SK-N-SH (cell line): ENCODE measurements at regions not wholly inside any gene's neighbourhood (a gene's known extent, or its start where the extent isn't known, plus 50 kb on each side); places are given as distances from the start of the nearest gene placed in this dataset.

Source experiments
- CTCF ChIA-PET: fragments of 300-600, 350-600 bp; formaldehyde crosslinking; extraction: SDS; loops from one replicate; lab custom pipeline; 2021; lab: Yijun Ruan, JAX
- POLR2A ChIA-PET: fragments of 350-600 bp; sonication (Branson Sonifier 250); formaldehyde crosslinking; extraction: SDS; loops from one replicate; lab custom pipeline; 2020; ENCODE audit warnings: antibody characterized with exemption, inconsistent platforms; lab: Yijun Ruan, JAX
- DNase-seq: peaks from one replicate; pipeline ENCODE4 v3.0.0; 2012
- H2AFZ ChIP-seq: fragments of 200-600 bp; sonication (generic); 2 replicates; pipeline ENCODE4 v1.8.1; 2016; ENCODE audit warnings: antibody characterized with exemption, mild to moderate bottlenecking, low read depth
- H3F3A ChIP-seq: fragments of 200-600 bp; sonication (generic); replicated peaks from 2 replicates; pipeline ENCODE3; 2016; ENCODE audit warnings: antibody characterized with exemption, mild to moderate bottlenecking; ENCODE audit not compliant: insufficient read depth
- H3K27ac ChIP-seq, 2 experiments: fragments of 200-500 bp in 1 of 2; fragments of 200-600 bp in 1 of 2; sonication (Bioruptor generic) in 1 of 2; sonication (generic), shearing (Covaris generic) in 1 of 2; 2 replicates each; pipeline versions ENCODE4 v1.5.1 to v1.6.1; 2014 to 2016; ENCODE audit warnings: low read depth in 2 of 2, inconsistent platforms in 1 of 2, low read length in 1 of 2, mild to moderate bottlenecking in 1 of 2, mixed read lengths in 1 of 2
- H3K27me3 ChIP-seq: fragments of 200-600 bp; sonication (generic), shearing (Covaris generic); 2 replicates; pipeline ENCODE4 v1.6.1; 2016; ENCODE audit warnings: mixed run types; ENCODE audit not compliant: insufficient read depth
- H3K36me3 ChIP-seq, 2 experiments: fragments of 200-500 bp in 1 of 2; fragments of 200-600 bp in 1 of 2; sonication (Bioruptor generic) in 1 of 2; sonication (generic) in 1 of 2; replicated peaks in 1 of 2; 2 replicates each; pipeline versions ENCODE3 to v1.5.1; 2014 to 2016; ENCODE audit warnings: low read length in 1 of 2, mild to moderate bottlenecking in 1 of 2; ENCODE audit not compliant: insufficient read depth in 2 of 2, control insufficient read depth in 1 of 2
- H3K4me1 ChIP-seq, 2 experiments: fragments of 200-500 bp in 1 of 2; fragments of 200-600 bp in 1 of 2; sonication (Bioruptor generic) in 1 of 2; sonication (generic), shearing (Covaris generic) in 1 of 2; 2 replicates each; pipeline versions ENCODE4 v1.5.1 to v1.6.1; 2014 to 2016; ENCODE audit warnings: low read depth in 1 of 2, low read length in 1 of 2, mixed run types in 1 of 2; ENCODE audit not compliant: insufficient read depth in 2 of 2, control insufficient read depth in 1 of 2
- H3K4me2 ChIP-seq: fragments of 200-600 bp; sonication (generic), shearing (Covaris generic); 2 replicates; pipeline ENCODE4 v1.6.1; 2017; ENCODE audit warnings: mixed run types
- H3K4me3 ChIP-seq, 2 experiments: fragments of 200-500 bp in 1 of 2; fragments of 200-600 bp in 1 of 2; sonication (Bioruptor generic) in 1 of 2; sonication (generic), shearing (Covaris generic) in 1 of 2; 2 replicates each; pipeline versions ENCODE4 v1.5.1 to v1.8.1; 2014 to 2016; ENCODE audit warnings: low read depth in 2 of 2, inconsistent platforms in 1 of 2, low read length in 1 of 2, mild to moderate bottlenecking in 1 of 2, mixed read lengths in 1 of 2, moderate library complexity in 1 of 2
- H3K79me2 ChIP-seq: fragments of 200-600 bp; sonication (generic); 2 replicates; pipeline ENCODE4 v1.8.1; 2017; ENCODE audit warnings: mild to moderate bottlenecking; ENCODE audit not compliant: insufficient read depth
- H3K9ac ChIP-seq: fragments of 200-600 bp; sonication (generic); 2 replicates; pipeline ENCODE4 v1.6.1; 2017; ENCODE audit warnings: mixed run types
- H3K9me2 ChIP-seq: fragments of 200-600 bp; sonication (generic); 2 replicates; pipeline ENCODE4 v1.6.1; 2017; ENCODE audit warnings: mixed run types
- H3K9me3 ChIP-seq: fragments of 200-600 bp; sonication (generic); 2 replicates; pipeline ENCODE4 v1.6.1; 2017; ENCODE audit warnings: mixed run types, mild to moderate bottlenecking, moderate library complexity
- H4K20me1 ChIP-seq: fragments of 200-600 bp; sonication (generic); 2 replicates; pipeline ENCODE4 v1.6.1; 2017; ENCODE audit warnings: mild to moderate bottlenecking, mixed run types; ENCODE audit not compliant: insufficient read depth
- EP300 ChIP-seq, 2 experiments: IDR thresholded peaks; 2 replicates each; pipeline versions ENCODE4 v1.4.0 to v1.6.1; 2012; ENCODE audit warnings: borderline replicate concordance in 1 of 2, low read depth in 1 of 2, low read length in 1 of 2
- FOSL2 ChIP-seq: IDR thresholded peaks from 2 replicates; pipeline ENCODE4 v1.4.0; 2012; ENCODE audit warnings: low read depth, mild to moderate bottlenecking, moderate library complexity, borderline replicate concordance
- GABPA ChIP-seq: IDR thresholded peaks from 2 replicates; pipeline ENCODE4 v1.4.0; 2012; ENCODE audit warnings: low read depth, mild to moderate bottlenecking
- MXI1 ChIP-seq: IDR thresholded peaks from 2 replicates; pipeline ENCODE4 v1.6.1; 2012; ENCODE audit warnings: mild to moderate bottlenecking, low read depth, low read length, improper control_type of control experiment
- POLR2AphosphoS5 ChIP-seq: IDR thresholded peaks from 2 replicates; pipeline ENCODE4 v1.6.1; 2012; ENCODE audit warnings: low read depth, low read length
- RAD21 ChIP-seq: IDR thresholded peaks from 2 replicates; pipeline ENCODE4 v1.6.1; 2012; ENCODE audit warnings: mild to moderate bottlenecking, low read length
- RCOR1 ChIP-seq: fragments of 150-350 bp; IDR thresholded peaks from 2 replicates; pipeline ENCODE4 v1.6.1; 2017; ENCODE audit warnings: antibody characterized with exemption, low read length
- RXRA ChIP-seq: IDR thresholded peaks from 2 replicates; pipeline ENCODE4 v1.4.0; 2012; ENCODE audit warnings: low read depth, mild to moderate bottlenecking, borderline replicate concordance
- TAF1 ChIP-seq: IDR thresholded peaks from 2 replicates; pipeline ENCODE4 v1.6.1; 2012; ENCODE audit warnings: low read depth, mild to moderate bottlenecking, low read length, moderate library complexity, borderline replicate concordance
- TCF12 ChIP-seq: IDR thresholded peaks from 2 replicates; pipeline ENCODE4 v1.4.0; 2012
- YY1 ChIP-seq: IDR thresholded peaks from 2 replicates; pipeline ENCODE4 v1.4.0; 2012; ENCODE audit warnings: low read depth, mild to moderate bottlenecking
- WGBS: methylation state at CpG from one replicate; pipeline ENCODE4 v1.1.6; 2017; ENCODE audit warnings: low lambda C conversion rate; 5-methylcytosine and 5-hydroxymethylcytosine counted together
- TF ChIP-seq, protein P1 (sequence below): fragments of 200-600 bp; sonication (generic); IDR thresholded peaks from 2 replicates; pipeline ENCODE4 v1.6.1; 2017; ENCODE audit warnings: antibody characterized with exemption, mild to moderate bottlenecking, moderate library complexity
- TF ChIP-seq, protein P2 (sequence below): IDR thresholded peaks from 2 replicates; pipeline ENCODE4; 2012
- TF ChIP-seq, protein P3 (sequence below): fragments of 150-350 bp; IDR thresholded peaks from 2 replicates; pipeline ENCODE4 v1.6.1; 2017; ENCODE audit warnings: antibody characterized with exemption, low read length, low read depth, borderline replicate concordance
- TF ChIP-seq, protein P4 (sequence below): IDR thresholded peaks from 2 replicates; pipeline ENCODE4 v1.4.0; 2012; ENCODE audit warnings: low read depth, borderline replicate concordance

DNA sequence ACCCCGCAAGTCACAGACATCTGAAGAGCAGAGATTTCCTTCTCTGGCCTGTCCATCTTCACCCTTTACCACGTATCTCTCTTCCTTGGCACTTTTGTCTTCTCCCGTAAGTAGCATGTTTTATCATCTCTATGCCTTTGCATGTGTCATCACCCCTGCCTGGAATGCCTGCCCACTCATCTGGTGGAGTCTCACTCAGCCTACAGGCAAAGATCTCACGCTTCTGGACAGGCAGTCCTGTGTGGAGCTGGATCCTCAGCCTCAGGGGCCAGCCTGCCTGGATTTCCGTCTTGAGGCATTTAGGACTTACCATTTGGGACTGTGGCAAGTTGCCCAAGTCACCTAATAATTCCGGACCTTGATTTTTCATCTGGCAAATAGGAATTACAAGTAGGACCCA lies 114.3 kb upstream of the CACNA2D3 start:
- Histone ChIP-seq H3K4me2 (no peak overlapping the region), H3K79me2 (no peaks in the 10 kb centered on the region), H3K4me3 (no peak overlapping the region), H3F3A (no peaks in the 10 kb centered on the region), H2AFZ (no peak overlapping the region), H3K9me2 (no peaks in the 10 kb centered on the region), H3K27ac (no peak overlapping the region), H3K36me3 (no peaks in the 10 kb centered on the region), H3K4me1 (no peaks in the 10 kb centered on the region; a peak in 1 of 4 replicates), H3K27me3 (no peaks in the 10 kb centered on the region), H4K20me1 (no peaks in the 10 kb centered on the region), H3K9ac (no peak overlapping the region), H3K9me3 (no peaks in the 10 kb centered on the region)
- CTCF ChIA-PET: interaction anchor here (1.0 to 1.2 kb wide), 2 partner anchors 9 to 47 kb away, joined by 3 read pairs; no protein-coding TSS in a partner anchor
- no peak for DNase-seq
- POLR2A ChIA-PET: interaction anchor here (1.0 kb wide), 1 partner anchor 18 kb away, joined by 3 read pairs; no protein-coding TSS in a partner anchor
- 27% methylated on average over 6 of the region's 6 CpGs for WGBS
- TF ChIP-seq EP300 (IDR thresholded peaks at IDR 0.05; ENCODE audit: borderline replicate concordance in 1 of 2, low read depth in 1 of 2, low read length in 1 of 2): no peak
- TF ChIP-seq GABPA: no peak
- TF ChIP-seq, protein P1, sequence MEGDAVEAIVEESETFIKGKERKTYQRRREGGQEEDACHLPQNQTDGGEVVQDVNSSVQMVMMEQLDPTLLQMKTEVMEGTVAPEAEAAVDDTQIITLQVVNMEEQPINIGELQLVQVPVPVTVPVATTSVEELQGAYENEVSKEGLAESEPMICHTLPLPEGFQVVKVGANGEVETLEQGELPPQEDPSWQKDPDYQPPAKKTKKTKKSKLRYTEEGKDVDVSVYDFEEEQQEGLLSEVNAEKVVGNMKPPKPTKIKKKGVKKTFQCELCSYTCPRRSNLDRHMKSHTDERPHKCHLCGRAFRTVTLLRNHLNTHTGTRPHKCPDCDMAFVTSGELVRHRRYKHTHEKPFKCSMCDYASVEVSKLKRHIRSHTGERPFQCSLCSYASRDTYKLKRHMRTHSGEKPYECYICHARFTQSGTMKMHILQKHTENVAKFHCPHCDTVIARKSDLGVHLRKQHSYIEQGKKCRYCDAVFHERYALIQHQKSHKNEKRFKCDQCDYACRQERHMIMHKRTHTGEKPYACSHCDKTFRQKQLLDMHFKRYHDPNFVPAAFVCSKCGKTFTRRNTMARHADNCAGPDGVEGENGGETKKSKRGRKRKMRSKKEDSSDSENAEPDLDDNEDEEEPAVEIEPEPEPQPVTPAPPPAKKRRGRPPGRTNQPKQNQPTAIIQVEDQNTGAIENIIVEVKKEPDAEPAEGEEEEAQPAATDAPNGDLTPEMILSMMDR: no peak
- no peak for TF ChIP-seq POLR2AphosphoS5
- TF ChIP-seq RAD21: no peak
- TF ChIP-seq RCOR1: no peak
- TF ChIP-seq, protein P2, sequence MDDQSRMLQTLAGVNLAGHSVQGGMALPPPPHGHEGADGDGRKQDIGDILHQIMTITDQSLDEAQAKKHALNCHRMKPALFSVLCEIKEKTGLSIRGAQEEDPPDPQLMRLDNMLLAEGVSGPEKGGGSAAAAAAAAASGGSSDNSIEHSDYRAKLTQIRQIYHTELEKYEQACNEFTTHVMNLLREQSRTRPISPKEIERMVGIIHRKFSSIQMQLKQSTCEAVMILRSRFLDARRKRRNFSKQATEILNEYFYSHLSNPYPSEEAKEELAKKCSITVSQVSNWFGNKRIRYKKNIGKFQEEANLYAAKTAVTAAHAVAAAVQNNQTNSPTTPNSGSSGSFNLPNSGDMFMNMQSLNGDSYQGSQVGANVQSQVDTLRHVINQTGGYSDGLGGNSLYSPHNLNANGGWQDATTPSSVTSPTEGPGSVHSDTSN: no peak
- no peak for TF ChIP-seq FOSL2
- TF ChIP-seq, protein P3, sequence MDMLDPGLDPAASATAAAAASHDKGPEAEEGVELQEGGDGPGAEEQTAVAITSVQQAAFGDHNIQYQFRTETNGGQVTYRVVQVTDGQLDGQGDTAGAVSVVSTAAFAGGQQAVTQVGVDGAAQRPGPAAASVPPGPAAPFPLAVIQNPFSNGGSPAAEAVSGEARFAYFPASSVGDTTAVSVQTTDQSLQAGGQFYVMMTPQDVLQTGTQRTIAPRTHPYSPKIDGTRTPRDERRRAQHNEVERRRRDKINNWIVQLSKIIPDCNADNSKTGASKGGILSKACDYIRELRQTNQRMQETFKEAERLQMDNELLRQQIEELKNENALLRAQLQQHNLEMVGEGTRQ: no peak
- TF ChIP-seq TAF1: no peak
- TF ChIP-seq, protein P4, sequence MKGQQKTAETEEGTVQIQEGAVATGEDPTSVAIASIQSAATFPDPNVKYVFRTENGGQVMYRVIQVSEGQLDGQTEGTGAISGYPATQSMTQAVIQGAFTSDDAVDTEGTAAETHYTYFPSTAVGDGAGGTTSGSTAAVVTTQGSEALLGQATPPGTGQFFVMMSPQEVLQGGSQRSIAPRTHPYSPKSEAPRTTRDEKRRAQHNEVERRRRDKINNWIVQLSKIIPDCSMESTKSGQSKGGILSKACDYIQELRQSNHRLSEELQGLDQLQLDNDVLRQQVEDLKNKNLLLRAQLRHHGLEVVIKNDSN: no peak
- no peak for TF ChIP-seq YY1
- no peak for TF ChIP-seq MXI1

DNA sequence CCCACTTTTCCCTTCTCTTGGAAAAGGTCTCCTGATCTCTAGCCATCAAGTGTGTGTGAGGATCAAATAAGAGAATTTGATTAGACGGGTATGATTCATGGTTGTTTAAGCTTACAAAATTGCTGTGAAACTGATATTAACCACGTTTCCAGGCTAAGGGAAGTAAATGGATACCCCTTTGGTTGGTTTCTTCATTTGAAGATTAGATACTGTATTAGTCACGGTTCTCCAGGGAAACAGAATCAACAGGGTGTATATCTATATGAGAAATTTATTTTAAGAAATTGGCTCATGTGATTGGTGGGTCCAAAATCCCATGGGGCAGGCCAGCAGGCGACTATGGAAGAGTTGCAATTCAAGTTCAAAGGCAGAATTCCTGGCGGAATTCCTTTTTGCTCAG lies 112.7 kb upstream of the SELENOK start:
- H3K4me3 ChIP-seq: no peak overlapping the region
- ChIA-PET POLR2A (no interaction called here), CTCF (no interaction called here)
- no peak for DNase-seq
- H3K9ac ChIP-seq: no peak overlapping the region
- H3K4me2 ChIP-seq: no peak overlapping the region
- no peaks in the 10 kb centered on the region for H3F3A ChIP-seq
- WGBS: 33% methylated on average over 5 of the region's 5 CpGs
- H3K9me3 ChIP-seq: no peaks in the 10 kb centered on the region
- no peaks in the 10 kb centered on the region for H4K20me1 ChIP-seq
- no peaks in the 10 kb centered on the region for H3K36me3 ChIP-seq
- H2AFZ ChIP-seq: no peak overlapping the region
- H3K79me2 ChIP-seq: no peaks in the 10 kb centered on the region
- H3K4me1 ChIP-seq: no peaks in the 10 kb centered on the region; a peak in 1 of 4 replicates
- no peaks in the 10 kb centered on the region for H3K27me3 ChIP-seq
- no peak overlapping the region for H3K27ac ChIP-seq
- TF ChIP-seq TCF12: no peak
- TF ChIP-seq MXI1: no peak
- TF ChIP-seq, protein P4: no peak
- TF ChIP-seq RXRA: no peak
- TF ChIP-seq, all 33 proteins: peak for 0
- H3K9me2 ChIP-seq: no peaks in the 10 kb centered on the region
